Tibial nerve (tissue), 4 donors: ENCODE measurements at regions not wholly inside any gene's neighbourhood (a gene's known extent, or its start where the extent isn't known, plus 50 kb on each side); places are given as distances from the start of the nearest gene placed in this dataset.

Source experiments
- DNase-seq, 2 donors: peaks; one replicate each; pipeline ENCODE4 v3.0.0-alpha.2; 2019; ENCODE audit warnings: low spot score in 2 of 2
- H3K27ac ChIP-seq, 4 donors: fragments of 200-600 bp; sonication (generic) in 3 of 4; one replicate each; pipeline ENCODE4 v1.5.1; 2017 to 2019; ENCODE audit warnings: mild to moderate bottlenecking in 1 of 4
- H3K27me3 ChIP-seq, 2 donors: fragments of 200-600 bp; sonication (generic) in 1 of 2; one replicate each; pipeline versions ENCODE4 v1.5.1 to v1.6.0; 2017 to 2019
- H3K36me3 ChIP-seq, 3 donors: fragments of 200-600 bp; sonication (generic); one replicate each; pipeline ENCODE4 v1.5.1; 2018 to 2019
- H3K4me1 ChIP-seq, 4 donors: fragments of 200-600 bp; sonication (generic) in 3 of 4; one replicate each; pipeline ENCODE4 v1.5.1; 2017 to 2019
- H3K4me3 ChIP-seq, 4 donors: fragments of 200-600 bp; sonication (generic) in 3 of 4; one replicate each; pipeline ENCODE4 v1.5.1; 2017 to 2019; ENCODE audit warnings: mild to moderate bottlenecking in 1 of 4, moderate library complexity in 1 of 4
- H3K9me3 ChIP-seq, 4 donors: fragments of 200-600 bp; sonication (generic) in 3 of 4; one replicate each; pipeline ENCODE4 v1.5.1; 2017 to 2019
- CTCF ChIP-seq, 5 experiments: fragments of 200-600 bp in 3 of 5; fragments of 450-650 bp in 2 of 5; sonication (generic) in 3 of 5; IDR thresholded peaks; one replicate each; pipeline ENCODE4 v1.5.1; 2016 to 2019; ENCODE audit warnings: antibody characterized with exemption in 5 of 5, mild to moderate bottlenecking in 3 of 5, moderate library complexity in 2 of 5
- EP300 ChIP-seq, 2 donors: sonication (generic); formaldehyde crosslinking; IDR thresholded peaks; one replicate each; pipeline ENCODE4 v1.6.1; 2017; ENCODE audit warnings: antibody characterized with exemption in 2 of 2, mild to moderate bottlenecking in 1 of 2
- POLR2A ChIP-seq, 2 donors: fragments of 450-650 bp; IDR thresholded peaks; one replicate each; pipeline ENCODE4 v1.6.1; 2017; ENCODE audit warnings: antibody characterized with exemption in 2 of 2, mild to moderate bottlenecking in 2 of 2, moderate library complexity in 2 of 2
- WGBS, 2 donors: methylation state at CpG; one replicate each; pipeline ENCODE4 v1.1.5; 2018; 5-methylcytosine and 5-hydroxymethylcytosine counted together

GRCh38 chr3:180414157-180414556, 187.8 kb upstream of the TTC14 start:
- Histone ChIP-seq H3K4me1 (peaks cover 0 to 17% (median 2%) of the 10 kb centered on the region in 4 donors), H3K27ac (peak overlapping the region in 1 of 4 donors; percentile 15), H3K4me3 (no peak overlapping the region), H3K27me3 (no peaks in the 10 kb centered on the region), H3K36me3 (no peaks in the 10 kb centered on the region), H3K9me3 (no peaks in the 10 kb centered on the region)
- TF ChIP-seq EP300 (IDR thresholded peaks at IDR 0.05) (no peak), POLR2A (IDR thresholded peaks at IDR 0.05) (no peak), CTCF (IDR thresholded peaks at IDR 0.05) (no peak)
- DNase-seq: no peak

- Histone ChIP-seq H3K4me1 (peaks cover 0 to 8% (median 2%) of the 10 kb centered on the region in 4 donors), H3K4me3 (no peak overlapping the region), H3K27me3 (no peaks in the 10 kb centered on the region), H3K36me3 (no peaks in the 10 kb centered on the region), H3K9me3 (no peaks in the 10 kb centered on the region), H3K27ac (peak overlapping the region in 3 of 4 donors; percentile 0 to 67 (median 54))
- WGBS, 2 donors: 36 to 47% methylated on average over 2 of the region's 2 CpGs
- TF ChIP-seq EP300 (IDR thresholded peaks at IDR 0.05) (peak in 1 of 2 donors; percentile 35), CTCF (IDR thresholded peaks at IDR 0.05) (no peak), POLR2A (IDR thresholded peaks at IDR 0.05) (no peak)
- DNase-seq: no peak
Measured at GRCh38 chr3:180416111-180416594, 185.8 kb upstream of the TTC14 start.

GRCh38 chr3:180417241-180417640, 184.7 kb upstream of the TTC14 start:
- peaks cover 0 to 8% (median 2%) of the 10 kb centered on the region in 4 donors for H3K4me1 ChIP-seq
- H3K27me3 ChIP-seq: no peaks in the 10 kb centered on the region
- no peaks in the 10 kb centered on the region for H3K36me3 ChIP-seq
- DNase-seq: no peak
- peak overlapping the region in 2 of 4 donors; percentile 15 to 54 for H3K27ac ChIP-seq
- no peaks in the 10 kb centered on the region for H3K9me3 ChIP-seq
- TF ChIP-seq CTCF (IDR thresholded peaks at IDR 0.05) (no peak), POLR2A (IDR thresholded peaks at IDR 0.05) (no peak), EP300 (IDR thresholded peaks at IDR 0.05) (no peak)
- no peak overlapping the region for H3K4me3 ChIP-seq

GRCh38 chr3:180420016-180420415, 181.9 kb upstream of the TTC14 start:
- Histone ChIP-seq H3K4me3 (no peak overlapping the region), H3K27ac (no peak overlapping the region), H3K9me3 (no peaks in the 10 kb centered on the region), H3K27me3 (no peaks in the 10 kb centered on the region), H3K4me1 (peaks cover 0 to 8% (median 2%) of the 10 kb centered on the region in 4 donors), H3K36me3 (no peaks in the 10 kb centered on the region)
- no peak for TF ChIP-seq POLR2A (IDR thresholded peaks at IDR 0.05)
- TF ChIP-seq CTCF (IDR thresholded peaks at IDR 0.05): no peak
- no peak for TF ChIP-seq EP300 (IDR thresholded peaks at IDR 0.05)
- WGBS, 2 donors: 85 to 89% methylated on average over 2 of the region's 2 CpGs
- no peak for DNase-seq

GRCh38 chr3:180420804-180421203, 181.2 kb upstream of the TTC14 start:
- H3K36me3 ChIP-seq: no peaks in the 10 kb centered on the region
- no peaks in the 10 kb centered on the region for H3K27me3 ChIP-seq
- no peak for TF ChIP-seq EP300 (IDR thresholded peaks at IDR 0.05)
- no peak for TF ChIP-seq POLR2A (IDR thresholded peaks at IDR 0.05)
- TF ChIP-seq CTCF (IDR thresholded peaks at IDR 0.05): no peak
- H3K4me3 ChIP-seq: no peak overlapping the region
- H3K27ac ChIP-seq: no peak overlapping the region
- 85 to 89% methylated on average over 2 of the region's 2 CpGs for WGBS, 2 donors
- H3K4me1 ChIP-seq: peaks cover 0 to 8% (median 2%) of the 10 kb centered on the region in 4 donors
- no peak for DNase-seq
- no peaks in the 10 kb centered on the region for H3K9me3 ChIP-seq
